Pulmonary artery endothelial cell (primary cell): ENCODE measurements at regions not wholly inside any gene's neighbourhood (a gene's known extent, or its start where the extent isn't known, plus 50 kb on each side); places are given as distances from the start of the nearest gene placed in this dataset.

Experiments
- DNase-seq: peaks from one replicate; pipeline ENCODE4 v3.0.0-alpha.2; 2011; ENCODE audit warnings: low read depth, low spot score

DNA sequence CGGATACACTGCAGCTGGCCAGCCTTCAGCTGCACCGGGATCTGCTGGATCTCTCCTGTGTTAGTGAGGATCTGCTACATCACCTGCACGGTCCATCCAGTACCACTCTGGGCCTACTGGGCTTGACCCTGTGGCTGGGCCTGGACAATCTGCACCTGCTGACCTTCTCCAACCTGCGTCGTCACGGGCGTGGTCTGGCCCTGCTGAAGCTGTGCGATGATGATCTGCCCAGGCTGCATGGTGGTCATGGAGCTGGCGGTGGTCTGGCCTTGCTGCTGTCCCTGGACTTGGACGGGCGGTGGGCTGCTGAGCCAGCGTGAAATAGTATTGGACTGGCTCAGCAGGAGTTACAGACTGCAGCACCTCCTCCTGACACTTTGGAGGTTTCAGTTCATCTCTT is 137.1 kb upstream of the GAS1 start:
- no peak for DNase-seq

DNA sequence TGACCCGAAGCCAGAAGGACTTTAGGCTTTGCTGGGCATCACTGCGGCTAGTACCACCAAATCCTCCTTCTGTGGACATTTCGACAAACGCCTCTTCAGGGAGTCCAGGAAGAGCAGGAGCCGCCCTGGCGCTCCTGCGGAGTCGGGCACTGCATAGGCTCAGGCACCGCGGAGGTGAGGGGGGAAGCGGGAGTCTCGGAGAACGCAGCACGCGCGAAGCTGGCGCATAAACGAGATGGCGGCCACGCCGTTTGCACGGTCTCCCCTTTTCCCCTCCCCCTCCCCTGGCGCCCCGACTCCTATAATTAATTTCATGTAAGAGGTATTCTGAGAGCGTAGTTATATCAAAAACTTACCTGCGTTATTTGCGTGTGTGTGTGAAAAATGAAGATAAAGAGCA is 137.8 kb upstream of the GAS1 start:
- no peak for DNase-seq

DNA sequence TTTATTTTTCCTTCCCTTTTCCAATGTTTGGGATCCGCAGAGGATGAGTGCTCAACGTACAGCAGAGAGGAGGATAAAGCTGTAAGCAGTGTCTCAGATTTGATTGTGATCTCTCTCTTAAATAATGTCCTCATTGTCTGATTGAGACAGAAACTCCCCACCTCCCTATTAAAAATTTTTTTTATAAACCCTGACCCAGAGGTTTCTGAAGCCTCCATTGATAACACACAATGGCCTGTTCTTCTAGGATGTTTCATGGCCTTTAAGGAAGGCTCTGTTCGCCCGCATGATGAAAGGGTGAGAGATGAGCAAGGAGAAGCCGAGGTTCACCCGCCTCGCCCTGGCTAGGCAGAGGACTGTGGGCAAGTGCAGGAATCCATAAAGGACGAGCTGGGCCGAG is 138.2 kb upstream of the GAS1 start:
- DNase-seq: no peak

DNA sequence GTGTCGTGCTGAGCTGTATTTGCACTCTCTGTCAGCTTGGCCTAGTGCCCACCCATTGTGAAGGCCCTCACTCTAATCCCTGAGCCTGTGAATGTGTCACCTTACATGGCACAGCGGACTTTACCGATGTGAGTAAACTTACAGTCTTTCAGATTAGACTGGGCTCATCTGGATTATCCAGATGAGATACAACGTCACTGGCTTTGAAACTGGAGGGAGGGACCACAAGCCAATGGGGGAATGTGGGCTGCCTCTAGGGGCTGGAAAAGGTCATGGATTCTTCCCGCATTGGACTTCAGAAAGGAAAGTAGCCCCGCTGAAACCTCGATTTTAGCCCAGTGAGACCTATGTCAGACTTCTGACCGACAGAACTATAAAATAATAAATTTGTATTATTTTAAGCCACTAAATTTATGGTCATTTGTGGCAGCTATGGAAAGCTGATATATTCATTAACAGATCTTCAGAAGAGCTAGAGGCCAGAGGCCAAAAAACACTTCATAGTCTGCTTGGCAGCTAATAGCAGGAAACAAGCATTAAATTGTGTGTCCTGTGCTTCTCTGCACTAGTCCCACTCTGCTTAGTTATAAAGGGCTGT is 139.0 kb upstream of the GAS1 start:
- no peak for DNase-seq

DNA sequence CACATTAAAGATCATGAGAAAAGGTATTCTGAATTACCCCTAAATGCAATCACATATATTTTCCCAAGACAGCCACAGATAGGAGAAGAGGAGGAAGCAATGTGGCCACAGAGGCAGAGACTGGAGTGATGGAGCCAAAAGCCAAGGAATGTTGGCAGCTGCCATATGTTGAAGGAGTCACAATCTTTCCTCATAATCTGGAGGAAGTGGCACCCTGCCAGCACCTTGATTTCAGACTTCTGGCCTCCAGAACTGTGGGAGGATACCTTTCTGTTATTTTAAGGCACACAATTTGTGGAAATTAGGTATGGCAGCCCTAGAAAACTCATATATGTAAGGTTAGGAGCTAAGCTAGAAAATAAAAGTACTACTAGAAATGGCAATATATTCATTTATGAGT is 139.9 kb upstream of the GAS1 start:
- no peak for DNase-seq

DNA sequence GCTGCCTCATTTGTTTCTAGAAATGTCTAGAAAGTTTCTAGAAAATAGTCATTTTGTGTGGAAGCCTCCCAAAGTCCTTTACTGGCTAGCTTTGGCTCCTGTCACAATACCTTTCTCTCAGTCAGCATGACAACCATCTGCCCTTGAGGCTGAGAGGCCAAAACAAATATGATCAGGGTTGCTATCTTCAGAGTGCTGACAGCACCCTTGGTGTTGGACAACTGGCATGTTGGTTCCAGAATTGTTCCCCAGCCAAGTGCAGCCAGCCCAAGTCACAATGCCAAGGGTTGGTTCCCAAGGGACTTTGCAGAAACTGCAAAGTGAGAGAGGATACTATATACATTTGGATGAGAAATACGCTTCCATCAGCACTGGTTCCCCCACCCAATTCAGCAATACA is 140.9 kb upstream of the GAS1 start:
- DNase-seq: no peak

DNA sequence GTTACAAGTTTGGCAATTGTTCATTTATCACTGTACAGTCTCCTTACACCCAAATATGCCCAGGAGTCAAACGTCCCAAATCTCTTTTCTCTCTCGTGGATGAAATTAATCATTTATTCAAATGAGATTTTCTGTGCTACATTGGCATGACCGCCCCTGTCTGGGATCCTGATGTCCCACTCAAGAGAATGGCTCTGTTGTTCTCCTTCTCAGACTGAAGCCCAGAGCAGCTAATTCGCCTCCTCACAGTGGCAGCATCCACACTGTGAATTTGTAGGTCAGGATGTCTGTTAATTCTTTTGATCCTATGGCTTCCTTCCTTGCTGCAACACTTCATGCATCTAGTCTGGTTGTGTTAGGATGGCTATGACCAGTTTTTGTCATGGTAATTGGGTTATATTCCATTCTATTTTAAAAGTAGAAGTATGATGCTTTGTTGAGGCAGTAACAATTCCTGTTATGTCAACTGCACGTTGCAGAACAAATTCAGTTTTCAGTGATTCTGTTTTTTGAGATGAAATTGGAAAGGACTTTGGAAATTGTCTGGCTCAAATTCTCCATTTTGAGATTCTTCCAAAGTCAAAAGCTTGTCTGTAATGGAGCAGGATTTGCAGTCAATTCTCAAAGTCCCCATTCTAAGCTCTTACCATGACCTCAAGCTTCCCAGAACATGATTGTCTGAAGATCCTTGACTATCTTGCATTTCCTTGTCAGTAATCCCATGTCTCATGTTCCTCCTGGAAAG is 141.5 kb upstream of the GAS1 start:
- DNase-seq: no peak

DNA sequence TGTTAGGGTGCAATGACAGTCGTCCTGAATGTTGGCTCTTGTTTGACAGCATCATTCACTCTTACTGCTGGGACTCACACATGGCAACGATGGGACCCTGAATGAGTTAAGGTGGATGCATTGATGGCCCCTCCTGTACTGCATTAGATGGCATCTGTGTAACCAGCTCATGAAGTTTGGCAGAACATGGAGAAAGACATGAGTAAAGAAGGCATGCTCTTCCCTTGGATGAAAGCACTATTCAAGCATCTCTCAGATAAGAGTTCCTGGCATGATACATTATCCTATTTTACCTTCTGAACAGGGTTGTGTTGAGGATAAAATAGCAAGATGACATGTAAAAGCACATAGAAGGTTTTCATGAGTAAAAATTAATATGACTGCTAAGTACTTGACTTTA is 142.2 kb upstream of the GAS1 start:
- DNase-seq: no peak

DNA sequence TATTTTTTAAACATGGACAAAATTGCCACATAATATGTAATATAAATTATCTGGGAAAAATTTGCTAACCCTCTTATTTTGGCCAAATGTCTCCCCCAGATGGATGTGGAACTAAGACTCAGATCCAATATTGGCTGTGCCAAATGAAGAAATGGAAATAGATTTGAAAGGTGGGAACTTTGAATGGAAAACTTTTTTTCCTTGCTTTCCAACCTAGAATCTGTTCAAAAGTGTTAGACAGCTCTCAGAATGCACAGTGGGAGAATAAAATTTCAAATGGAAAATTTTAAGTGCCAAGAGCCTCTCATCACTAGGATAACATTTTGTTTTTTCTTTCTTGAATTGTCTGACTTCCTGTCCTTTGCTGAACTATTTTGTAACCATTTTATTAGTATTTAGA is 142.6 kb upstream of the GAS1 start:
- DNase-seq: no peak

DNA sequence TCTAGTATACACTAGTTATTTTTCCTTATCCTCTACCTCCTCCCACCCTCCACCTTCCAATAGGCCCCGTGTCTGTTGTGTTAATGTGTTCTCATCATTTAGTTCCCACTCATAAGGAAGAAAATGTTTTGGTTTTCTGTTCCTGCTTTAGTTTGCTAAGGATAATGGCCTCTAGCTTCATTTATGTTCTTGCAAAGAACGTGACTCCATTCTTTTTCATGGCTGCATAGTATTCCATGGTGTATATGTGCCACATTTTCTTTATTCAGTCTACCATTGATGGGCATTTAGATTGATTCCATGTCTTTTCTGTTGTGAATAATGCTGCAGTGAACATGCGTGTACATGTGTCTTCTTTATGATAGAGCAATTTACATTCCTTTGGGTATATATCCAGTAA is 146.5 kb upstream of the GAS1 start:
- DNase-seq: no peak

DNA sequence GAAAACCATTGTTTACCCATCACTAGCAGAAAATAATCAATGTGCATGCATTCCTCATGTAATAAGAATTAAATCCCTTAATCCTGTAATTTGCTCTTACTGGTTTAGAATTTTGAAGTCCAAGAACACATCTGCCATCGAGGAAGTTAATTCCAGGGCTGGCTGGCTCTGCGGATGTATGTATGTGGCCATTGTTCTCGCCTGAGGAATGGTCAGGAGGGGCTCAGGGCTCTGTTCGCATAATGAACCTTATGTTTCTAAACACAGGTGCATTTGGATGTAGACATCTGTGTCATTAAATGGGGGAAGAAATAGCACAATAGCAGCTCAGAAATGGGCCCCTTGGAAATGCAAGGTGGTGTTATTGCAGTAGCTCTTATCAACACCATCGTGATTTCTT is 148.6 kb upstream of the GAS1 start:
- DNase-seq: no peak

DNA sequence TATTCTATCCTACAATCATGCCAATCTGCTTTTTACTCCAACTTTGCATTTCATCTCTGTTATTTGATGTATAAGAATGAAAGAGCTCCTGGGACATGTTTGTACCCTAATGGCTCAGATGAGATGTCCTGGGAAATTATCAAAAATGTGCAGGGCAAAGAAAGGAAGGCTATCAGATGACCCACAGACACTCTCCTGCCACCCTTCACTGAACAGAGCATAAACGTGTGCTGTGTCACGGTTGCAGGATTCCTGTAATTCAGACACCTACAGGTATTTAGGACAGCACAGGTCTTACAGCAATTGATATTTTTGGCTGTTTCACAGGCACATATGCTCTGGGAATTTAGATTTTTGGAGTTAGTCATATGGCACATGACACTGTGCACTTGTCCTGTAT is 149.2 kb upstream of the GAS1 start:
- DNase-seq: no peak

DNA sequence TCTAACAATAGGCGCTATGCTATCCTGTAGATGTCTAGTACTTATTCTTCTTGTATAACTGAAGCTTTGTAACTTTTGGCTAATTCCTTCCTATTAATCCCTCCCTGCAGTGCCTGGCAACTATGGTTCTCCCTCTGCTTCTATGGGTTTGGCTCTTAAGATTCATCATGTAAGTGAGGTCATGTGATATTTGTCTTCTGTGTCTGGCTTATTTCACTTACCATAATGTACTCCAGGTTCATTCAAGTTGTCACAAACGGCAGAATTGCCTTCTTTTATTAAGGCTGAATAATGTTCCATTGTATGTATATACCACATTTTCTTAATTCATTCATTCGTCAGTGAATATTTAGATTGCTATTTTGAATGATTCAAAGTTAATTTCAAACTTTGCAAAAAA is 149.9 kb upstream of the GAS1 start:
- DNase-seq: no peak

DNA sequence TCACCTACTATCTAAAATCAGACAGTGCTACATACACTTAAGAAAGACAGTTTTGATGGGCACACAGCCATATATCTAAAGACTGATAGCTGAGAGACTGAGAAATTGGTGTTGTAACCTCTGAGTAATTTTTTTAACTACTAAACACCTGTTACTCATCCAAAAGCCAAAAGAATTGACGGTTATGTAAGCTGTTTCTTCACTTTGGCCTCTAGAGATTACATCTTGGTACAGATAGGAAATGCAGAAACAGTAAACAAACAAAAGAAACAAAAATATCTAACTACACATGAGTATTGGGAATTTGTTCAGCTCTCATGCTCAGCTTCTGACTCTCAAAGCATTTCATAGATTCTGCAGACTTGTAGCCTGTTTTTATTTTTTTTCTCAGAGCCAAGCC is 152.1 kb upstream of the GAS1 start:
- DNase-seq: no peak

DNA sequence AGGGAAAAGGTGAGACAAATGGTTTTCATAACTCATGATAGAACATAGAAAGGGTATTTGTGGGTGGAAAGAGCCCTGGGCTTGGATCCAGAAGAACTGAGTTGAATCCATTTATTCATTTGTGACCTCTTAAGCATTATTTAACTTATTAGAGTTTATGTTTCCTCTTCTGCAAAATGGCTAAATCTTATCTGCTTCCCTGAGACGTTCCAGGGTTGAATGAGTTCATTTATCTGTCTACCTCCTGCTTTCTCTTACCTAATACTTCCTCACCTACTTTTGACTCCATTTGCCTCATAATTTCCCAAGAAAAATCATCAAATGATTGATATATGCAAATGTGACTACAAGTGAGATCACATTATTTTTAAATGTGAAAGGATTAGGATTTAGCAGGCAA is 152.7 kb upstream of the GAS1 start:
- DNase-seq: no peak

DNA sequence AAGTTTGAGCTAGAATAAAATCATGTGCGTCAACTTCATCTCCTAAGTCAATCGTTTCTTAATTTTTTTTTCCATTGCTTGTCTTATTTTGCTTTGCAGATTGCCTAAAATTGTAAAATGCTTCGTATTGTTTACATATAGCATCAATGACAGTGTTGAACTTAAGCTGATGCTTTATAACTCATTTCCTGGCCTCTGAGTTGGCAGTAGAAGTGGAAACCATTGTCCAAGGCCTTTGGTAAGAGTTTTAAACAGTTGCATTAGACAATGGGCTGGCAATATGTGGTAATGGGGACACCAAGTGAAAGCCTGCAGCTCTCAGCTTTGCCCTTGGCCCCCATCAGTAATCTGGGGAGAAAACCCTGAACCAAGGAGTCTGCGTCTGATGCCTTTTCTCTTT is 154.8 kb upstream of the GAS1 start:
- no peak for DNase-seq

DNA sequence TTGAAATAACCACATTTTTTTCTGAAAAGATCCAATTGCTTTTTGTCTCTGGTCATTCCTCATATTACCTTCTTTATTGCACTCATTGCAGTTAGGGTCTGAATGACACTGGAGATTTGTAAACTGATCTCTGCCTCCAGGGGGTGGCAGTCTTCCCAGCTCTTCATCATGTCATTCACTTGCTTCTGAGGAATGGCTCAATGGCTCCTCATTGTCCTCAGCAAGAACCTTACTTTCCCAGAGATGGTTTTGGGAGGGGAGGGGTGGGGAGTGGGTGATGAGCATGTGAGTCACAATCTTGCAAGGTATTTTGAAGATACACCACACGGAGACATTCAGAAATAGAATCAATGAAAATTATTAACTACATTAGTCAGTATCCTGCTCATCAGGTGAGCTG is 159.8 kb upstream of the GAS1 start:
- no peak for DNase-seq

DNA sequence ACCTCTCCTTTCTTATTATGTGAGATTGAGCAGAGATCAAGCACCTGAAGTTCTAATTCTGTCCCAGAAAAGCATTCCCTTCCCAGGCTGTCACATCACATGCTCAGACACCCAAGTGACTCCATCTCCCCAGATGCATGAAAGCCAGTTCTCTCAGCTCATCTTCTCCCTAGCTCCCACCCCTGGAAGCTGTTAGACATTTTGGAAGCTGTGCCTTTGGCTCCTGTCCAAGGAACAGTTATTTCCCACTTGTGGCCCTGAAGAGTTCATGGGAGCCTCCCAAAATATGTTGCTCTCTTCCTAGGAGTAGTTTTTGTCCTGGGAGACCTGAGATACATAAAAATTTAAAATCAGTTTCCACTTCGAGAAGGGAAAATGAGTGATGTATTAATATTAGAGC is 161.4 kb upstream of the GAS1 start:
- no peak for DNase-seq

DNA sequence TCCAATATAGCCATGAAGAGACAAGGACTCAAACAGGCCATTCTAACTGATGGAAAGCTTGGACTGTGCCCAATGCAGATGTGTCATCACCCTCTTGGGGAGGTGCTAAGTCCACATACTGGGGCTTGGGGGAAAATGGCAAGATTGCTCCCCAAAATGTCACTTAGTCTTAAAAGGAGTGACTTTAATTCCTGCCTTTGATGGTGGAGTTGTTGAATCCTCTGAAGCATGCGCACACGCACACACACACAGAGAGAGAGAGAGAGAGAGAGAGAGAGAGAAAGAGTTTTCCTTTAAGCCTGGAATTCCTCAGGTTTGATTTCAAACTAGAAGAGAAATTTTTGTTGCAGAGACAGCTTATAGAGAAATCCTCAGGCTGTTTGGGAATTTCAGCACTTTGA is 161.9 kb upstream of the GAS1 start:
- no peak for DNase-seq

DNA sequence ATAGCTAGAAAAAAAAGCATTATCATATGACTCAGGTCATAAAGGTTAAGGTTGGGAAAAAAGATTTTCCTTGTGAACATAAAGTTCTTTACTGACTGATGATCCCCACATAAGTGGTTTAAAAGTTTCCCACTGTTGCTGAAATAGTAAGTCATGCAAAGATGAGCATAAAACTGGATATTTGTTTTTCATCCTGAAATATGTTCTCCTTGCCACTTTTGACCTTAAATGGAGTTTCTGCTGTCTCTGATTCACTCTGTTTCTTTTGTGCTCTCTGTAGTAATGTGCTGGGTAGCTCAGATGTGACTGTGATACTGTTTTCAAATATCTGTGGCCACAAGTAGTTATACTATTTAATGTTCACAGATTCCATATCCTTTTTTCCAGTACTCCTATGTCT is 162.5 kb upstream of the GAS1 start:
- no peak for DNase-seq

DNA sequence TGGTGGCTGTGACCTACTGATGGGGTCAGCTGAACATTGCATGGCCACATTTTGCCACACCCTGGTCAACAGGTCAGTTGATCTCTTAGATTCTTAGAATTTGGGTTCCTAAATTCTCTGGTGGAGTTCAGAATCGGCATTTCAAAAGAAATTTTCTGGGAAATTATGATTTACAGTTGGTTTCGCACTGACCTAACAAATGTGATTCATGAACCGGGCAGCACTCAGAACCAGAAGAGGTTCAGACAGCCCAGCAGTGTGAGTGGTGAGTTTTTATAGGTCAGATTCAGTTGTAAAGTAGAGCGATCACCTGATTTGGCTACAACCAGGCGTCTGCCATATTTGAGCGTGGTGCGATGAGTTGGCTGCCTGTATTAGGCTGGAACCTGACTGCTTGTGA is 163.7 kb upstream of the GAS1 start:
- no peak for DNase-seq

DNA sequence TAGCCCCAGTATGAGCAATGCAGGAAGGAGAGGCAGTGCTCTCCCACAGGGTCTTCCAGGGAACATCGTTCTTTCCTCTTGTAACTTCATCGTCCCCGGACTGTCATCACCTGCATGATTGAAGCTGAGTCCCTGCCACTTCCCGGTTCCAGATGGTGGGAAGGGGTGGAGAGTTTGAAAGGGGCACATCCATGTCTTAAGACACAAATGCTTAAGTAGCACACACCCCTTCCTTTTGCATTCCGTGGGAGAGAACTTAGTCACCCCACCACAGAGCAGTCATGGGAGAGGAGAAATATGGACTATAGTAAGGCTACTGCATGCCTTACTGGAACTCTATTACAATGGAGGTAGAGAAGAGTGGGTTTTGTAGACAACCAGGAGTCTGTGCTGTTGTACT is 165.3 kb upstream of the GAS1 start:
- no peak for DNase-seq

DNA sequence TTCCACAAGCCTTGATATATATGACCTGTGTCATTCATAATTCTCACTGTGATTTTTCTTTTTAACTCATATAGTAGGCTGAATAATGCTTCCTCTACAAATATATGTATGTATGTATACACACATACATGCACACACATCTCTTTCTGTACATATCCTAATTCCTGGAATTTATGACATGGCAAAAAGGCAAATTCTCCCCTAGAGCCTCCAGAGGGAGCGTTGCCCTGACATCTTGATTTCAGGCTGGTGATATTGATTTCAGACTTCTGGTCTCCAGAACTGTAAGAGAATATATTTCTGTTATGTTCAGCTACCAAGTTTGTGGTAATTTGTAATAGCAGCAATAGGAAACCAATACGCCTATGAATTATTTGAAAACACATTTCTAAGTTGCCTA is 166.6 kb upstream of the GAS1 start:
- no peak for DNase-seq

DNA sequence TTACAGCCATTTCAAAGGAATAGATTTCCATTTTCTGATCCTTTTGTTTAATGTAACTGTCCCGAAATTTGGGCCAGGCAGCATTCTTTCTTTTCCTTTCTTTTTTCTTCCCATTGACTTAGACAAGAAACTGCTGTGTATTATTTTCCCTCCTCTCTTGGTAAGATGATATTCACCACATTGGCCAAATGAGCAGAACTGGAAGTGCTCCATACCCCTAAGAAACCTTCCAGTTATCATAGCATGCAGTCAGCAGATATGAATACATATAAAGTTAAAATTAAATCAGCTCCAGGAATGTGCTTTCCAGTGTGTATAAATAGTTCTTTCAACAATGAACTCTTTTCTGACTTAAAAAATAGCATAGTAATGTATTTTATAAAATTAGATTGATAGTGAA is 168.5 kb upstream of the GAS1 start:
- DNase-seq: no peak
